ENCODE measurements at regions not wholly inside any gene's neighbourhood (a gene's known extent, or its start where the extent isn't known, plus 50 kb on each side); places are given as distances from the start of the nearest gene placed in this dataset.

DNA sequence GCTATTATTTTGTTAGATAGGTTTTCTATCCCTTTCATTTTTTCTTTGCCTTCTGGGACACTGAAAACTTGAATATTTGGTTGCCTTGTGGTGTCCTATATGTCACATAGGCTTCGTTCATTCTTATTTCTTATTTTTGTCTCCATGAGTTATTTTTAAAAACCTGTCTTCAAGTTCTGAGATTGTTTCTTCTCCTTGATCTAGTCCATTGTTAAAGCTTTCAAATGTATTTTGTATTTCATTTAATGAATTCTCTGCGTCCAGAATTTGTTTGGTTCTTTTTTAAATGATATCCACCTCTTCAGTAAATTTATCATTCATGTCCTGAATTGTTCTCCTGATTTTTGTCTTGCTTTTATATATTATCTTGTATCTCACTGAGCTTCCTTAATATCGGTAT lies 243.2 kb upstream of the BMP2 start:
- H3K9me3 Mint-ChIP-seq = peaks cover 9 to 20% (median 15%) of the 10 kb centered on the region in 7 donors
- H3K36me3 ChIP-seq (replicated peaks in 1 of 2; ENCODE audit: control insufficient read depth in 1 of 2, insufficient read depth in 2 of 2, low read length in 2 of 2) = no peaks in the 10 kb centered on the region
- TF ChIP-seq, protein P1, sequence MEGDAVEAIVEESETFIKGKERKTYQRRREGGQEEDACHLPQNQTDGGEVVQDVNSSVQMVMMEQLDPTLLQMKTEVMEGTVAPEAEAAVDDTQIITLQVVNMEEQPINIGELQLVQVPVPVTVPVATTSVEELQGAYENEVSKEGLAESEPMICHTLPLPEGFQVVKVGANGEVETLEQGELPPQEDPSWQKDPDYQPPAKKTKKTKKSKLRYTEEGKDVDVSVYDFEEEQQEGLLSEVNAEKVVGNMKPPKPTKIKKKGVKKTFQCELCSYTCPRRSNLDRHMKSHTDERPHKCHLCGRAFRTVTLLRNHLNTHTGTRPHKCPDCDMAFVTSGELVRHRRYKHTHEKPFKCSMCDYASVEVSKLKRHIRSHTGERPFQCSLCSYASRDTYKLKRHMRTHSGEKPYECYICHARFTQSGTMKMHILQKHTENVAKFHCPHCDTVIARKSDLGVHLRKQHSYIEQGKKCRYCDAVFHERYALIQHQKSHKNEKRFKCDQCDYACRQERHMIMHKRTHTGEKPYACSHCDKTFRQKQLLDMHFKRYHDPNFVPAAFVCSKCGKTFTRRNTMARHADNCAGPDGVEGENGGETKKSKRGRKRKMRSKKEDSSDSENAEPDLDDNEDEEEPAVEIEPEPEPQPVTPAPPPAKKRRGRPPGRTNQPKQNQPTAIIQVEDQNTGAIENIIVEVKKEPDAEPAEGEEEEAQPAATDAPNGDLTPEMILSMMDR (IDR thresholded peaks at IDR 0.05) = no peak
- no peak for DNase-seq
- no peaks in the 10 kb centered on the region for H3K36me3 Mint-ChIP-seq
- no peaks in the 10 kb centered on the region for H3K4me1 Mint-ChIP-seq
- no peak overlapping the region for H3K4me3 Mint-ChIP-seq
- H3K79me2 ChIP-seq (ENCODE audit: insufficient read depth, low read length) = no peaks in the 10 kb centered on the region
- no peak overlapping the region for H3K9ac ChIP-seq (ENCODE audit: insufficient read depth, low read length, poor library complexity, severe bottlenecking)
- no peak overlapping the region for H3K4me2 ChIP-seq (replicated peaks; ENCODE audit: extremely low read depth, low read length, poor library complexity, severe bottlenecking)
- H3K4me3 ChIP-seq (replicated peaks in 1 of 3; ENCODE audit: low read depth in 2 of 3, low read length in 3 of 3) = no peak overlapping the region
- intact Hi-C loops (cut with micrococcal nuclease) = no loop called here
- no peak overlapping the region for H2AFZ ChIP-seq (ENCODE audit: insufficient read depth, low read depth, low read length, poor library complexity, severe bottlenecking)
- no peak overlapping the region for H3K27ac Mint-ChIP-seq
- H3K27ac ChIP-seq (ENCODE audit: low read depth in 1 of 2, low read length in 2 of 2) = no peak overlapping the region
- no peaks in the 10 kb centered on the region for H3K4me1 ChIP-seq (ENCODE audit: control insufficient read depth in 1 of 2, insufficient read depth in 2 of 2, low read length in 2 of 2)
- WGBS (ENCODE audit: insufficient coverage) = no CpG with 5 or more reads among the region's 3 CpGs
- H3K9me3 ChIP-seq (replicated peaks in 1 of 2; ENCODE audit: control insufficient read depth in 1 of 2, insufficient read depth in 1 of 2, low read length in 2 of 2) = peaks cover 10 to 14% of the 10 kb centered on the region in 2 donors
- H3K27me3 Mint-ChIP-seq (ENCODE audit: low read depth in 3 of 3) = peaks cover 0 to 3% (median 0%) of the 10 kb centered on the region in 3 donors
- no peaks in the 10 kb centered on the region for H4K20me1 ChIP-seq (ENCODE audit: insufficient read depth, low read length)
- H3K27me3 ChIP-seq (ENCODE audit: control insufficient read depth in 2 of 2, insufficient read depth in 2 of 2, low read length in 2 of 2) = no peaks in the 10 kb centered on the region

DNA sequence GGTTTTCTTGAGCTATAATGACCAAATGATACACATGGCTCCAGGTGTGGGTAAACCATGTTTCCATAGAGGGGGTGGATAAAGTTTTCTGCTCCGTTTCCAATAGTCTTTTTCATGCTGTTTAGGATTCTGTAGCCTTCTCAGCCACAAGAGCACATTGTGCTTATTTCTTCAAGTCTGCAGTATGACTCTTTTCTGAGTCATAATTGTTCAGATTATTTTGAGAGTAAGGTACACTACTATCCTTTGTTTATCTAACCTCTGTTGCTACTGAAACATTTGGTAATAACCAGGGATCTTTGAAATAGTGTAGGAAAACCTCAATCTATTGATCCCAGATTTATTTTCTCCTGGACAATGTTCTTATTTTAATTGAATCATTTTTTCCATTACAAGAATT lies 247.9 kb upstream of the BMP2 start:
- Histone ChIP-seq H3K27ac (ENCODE audit: low read depth in 1 of 2, low read length in 2 of 2) (no peak overlapping the region), H3K9me3 (replicated peaks in 1 of 2; ENCODE audit: control insufficient read depth in 1 of 2, insufficient read depth in 1 of 2, low read length in 2 of 2) (no peaks in the 10 kb centered on the region), H3K9ac (ENCODE audit: insufficient read depth, low read length, poor library complexity, severe bottlenecking) (no peak overlapping the region), H3K79me2 (ENCODE audit: insufficient read depth, low read length) (no peaks in the 10 kb centered on the region), H3K4me2 (replicated peaks; ENCODE audit: extremely low read depth, low read length, poor library complexity, severe bottlenecking) (no peak overlapping the region), H4K20me1 (ENCODE audit: insufficient read depth, low read length) (no peaks in the 10 kb centered on the region), H3K36me3 (replicated peaks in 1 of 2; ENCODE audit: control insufficient read depth in 1 of 2, insufficient read depth in 2 of 2, low read length in 2 of 2) (no peaks in the 10 kb centered on the region), H2AFZ (ENCODE audit: insufficient read depth, low read depth, low read length, poor library complexity, severe bottlenecking) (no peak overlapping the region), H3K4me3 (replicated peaks in 1 of 3; ENCODE audit: low read depth in 2 of 3, low read length in 3 of 3) (no peak overlapping the region), H3K27me3 (ENCODE audit: control insufficient read depth in 2 of 2, insufficient read depth in 2 of 2, low read length in 2 of 2) (no peaks in the 10 kb centered on the region), H3K4me1 (ENCODE audit: control insufficient read depth in 1 of 2, insufficient read depth in 2 of 2, low read length in 2 of 2) (no peaks in the 10 kb centered on the region)
- DNase-seq = no peak
- H3K27ac Mint-ChIP-seq = no peak overlapping the region
- no peaks in the 10 kb centered on the region for H3K4me1 Mint-ChIP-seq
- TF ChIP-seq, protein P1 (IDR thresholded peaks at IDR 0.05) = no peak
- no CpG with 5 or more reads among the region's 1 CpG for WGBS (ENCODE audit: insufficient coverage)
- no peak overlapping the region for H3K4me3 Mint-ChIP-seq
- peaks cover 3 to 10% (median 8%) of the 10 kb centered on the region in 7 donors for H3K9me3 Mint-ChIP-seq
- H3K36me3 Mint-ChIP-seq = no peaks in the 10 kb centered on the region
- peaks cover 0 to 1% (median 0%) of the 10 kb centered on the region in 3 donors for H3K27me3 Mint-ChIP-seq (ENCODE audit: low read depth in 3 of 3)
- intact Hi-C loops (cut with micrococcal nuclease) = no loop called here

All from CD14-positive monocyte (primary cell).